ENCODE measurements at regions not wholly inside any gene's neighbourhood (a gene's known extent, or its start where the extent isn't known, plus 50 kb on each side); places are given as distances from the start of the nearest gene placed in this dataset.

- Histone ChIP-seq H3K9me3 (no peaks in the 10 kb centered on the region), H3K4me3 (no peak overlapping the region), H3K4me1 (no peaks in the 10 kb centered on the region), H3K27me3 (no peaks in the 10 kb centered on the region), H3K36me3 (no peaks in the 10 kb centered on the region), H3K27ac (no peak overlapping the region)
- intact Hi-C loops (cut with DNase I; ENCODE audit: low total_unique reads) (no loop called here), in situ Hi-C loops (cut with MboI; ENCODE audit: low sequenced_read_pairs in 4 of 4) (no loop called here)
- ATAC-seq (no peak), DNase-seq (no peak)
- TF ChIP-seq CTCF (IDR thresholded peaks at IDR 0.05 in 4 of 5, conservative IDR thresholded peaks at IDR 0.05 in 1 of 5), result no peak
Observed at GRCh38 chr2:15074319-15074718, 441.8 kb downstream of the LRATD1 start.

- ATAC-seq (no peak), DNase-seq (no peak)
- Histone ChIP-seq H3K27me3 (no peaks in the 10 kb centered on the region), H3K9me3 (no peaks in the 10 kb centered on the region), H3K36me3 (no peaks in the 10 kb centered on the region), H3K4me3 (no peak overlapping the region), H3K4me1 (no peaks in the 10 kb centered on the region), H3K27ac (no peak overlapping the region)
- in situ Hi-C loops (cut with MboI; ENCODE audit: low sequenced_read_pairs in 4 of 4), result no loop called here
- TF ChIP-seq CTCF (IDR thresholded peaks at IDR 0.05 in 4 of 5, conservative IDR thresholded peaks at IDR 0.05 in 1 of 5), result no peak
- intact Hi-C loops (cut with DNase I; ENCODE audit: low total_unique reads), result no loop called here
Observed at GRCh38 chr2:15074751-15075700, 442.5 kb downstream of the LRATD1 start.

- Histone ChIP-seq H3K36me3 (no peaks in the 10 kb centered on the region), H3K27me3 (no peaks in the 10 kb centered on the region), H3K27ac (no peak overlapping the region), H3K4me1 (no peaks in the 10 kb centered on the region), H3K9me3 (no peaks in the 10 kb centered on the region), H3K4me3 (no peak overlapping the region)
- in situ Hi-C loops (cut with MboI; ENCODE audit: low sequenced_read_pairs in 4 of 4), result no loop called here
- intact Hi-C loops (cut with DNase I; ENCODE audit: low total_unique reads), result no loop called here
- ATAC-seq (no peak), DNase-seq (no peak)
- TF ChIP-seq CTCF (IDR thresholded peaks at IDR 0.05 in 4 of 5, conservative IDR thresholded peaks at IDR 0.05 in 1 of 5), result no peak
- TF ChIP-seq POLR2A (IDR thresholded peaks at IDR 0.05), result no peak
Observed at GRCh38 chr2:15076668-15077067, 444.2 kb downstream of the LRATD1 start.

- Histone ChIP-seq H3K36me3 (no peaks in the 10 kb centered on the region), H3K27me3 (no peaks in the 10 kb centered on the region), H3K4me3 (no peak overlapping the region), H3K27ac (no peak overlapping the region), H3K4me1 (no peaks in the 10 kb centered on the region), H3K9me3 (no peaks in the 10 kb centered on the region)
- ATAC-seq, result no peak
- intact Hi-C loops (cut with DNase I; ENCODE audit: low total_unique reads) (no loop called here), in situ Hi-C loops (cut with MboI; ENCODE audit: low sequenced_read_pairs in 4 of 4) (no loop called here)
- no peak for TF ChIP-seq POLR2A (IDR thresholded peaks at IDR 0.05)
- no peak for TF ChIP-seq CTCF (IDR thresholded peaks at IDR 0.05 in 4 of 5, conservative IDR thresholded peaks at IDR 0.05 in 1 of 5)
- DNase-seq, result no peak
Observed at GRCh38 chr2:15081356-15081755, 448.8 kb downstream of the LRATD1 start.

All from gastrocnemius medialis (tissue), 4 donors.